Renal cortical epithelial cell (primary cell): ENCODE measurements at regions not wholly inside any gene's neighbourhood (a gene's known extent, or its start where the extent isn't known, plus 50 kb on each side); places are given as distances from the start of the nearest gene placed in this dataset.

Source experiments
- DNase-seq: peaks from one replicate; pipeline ENCODE4 v3.0.0-alpha.2; 2011; ENCODE audit warnings: low read depth

DNA sequence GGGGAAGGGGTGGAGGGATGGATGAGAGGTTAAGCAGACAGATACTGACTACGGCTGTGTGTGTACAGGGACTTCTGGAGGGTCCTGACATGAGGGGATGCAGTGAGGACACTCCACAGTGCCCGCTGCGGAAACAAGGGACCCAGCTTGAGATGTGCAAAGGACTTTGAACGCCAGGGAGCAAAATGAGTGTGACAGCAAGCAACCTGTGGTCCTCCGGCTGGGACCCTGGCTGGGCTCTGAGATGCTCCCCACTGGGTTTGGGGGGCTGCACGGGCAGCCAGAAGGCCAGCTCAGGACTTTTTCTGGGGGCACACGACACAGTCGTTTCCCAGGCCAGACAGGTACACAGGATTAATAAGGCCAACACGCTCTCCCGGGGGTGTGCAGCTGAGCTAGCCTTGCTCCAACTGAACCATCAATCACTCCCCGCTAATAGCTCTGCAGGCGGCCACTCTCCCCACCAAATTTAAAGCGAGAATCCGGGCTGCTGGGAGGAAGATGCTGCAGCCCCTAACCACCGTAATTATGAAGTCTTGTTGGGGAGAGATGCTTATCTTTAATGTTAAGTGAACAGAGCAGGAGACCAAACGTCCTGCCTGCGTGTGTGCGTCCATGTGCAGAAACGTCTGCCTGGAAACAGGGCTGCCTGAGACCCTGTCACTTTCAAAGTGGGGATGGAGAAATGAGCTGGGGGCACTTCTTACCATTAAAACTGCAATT lies 51.6 kb upstream of the DLK1 start:
- DNase-seq = no peak

DNA sequence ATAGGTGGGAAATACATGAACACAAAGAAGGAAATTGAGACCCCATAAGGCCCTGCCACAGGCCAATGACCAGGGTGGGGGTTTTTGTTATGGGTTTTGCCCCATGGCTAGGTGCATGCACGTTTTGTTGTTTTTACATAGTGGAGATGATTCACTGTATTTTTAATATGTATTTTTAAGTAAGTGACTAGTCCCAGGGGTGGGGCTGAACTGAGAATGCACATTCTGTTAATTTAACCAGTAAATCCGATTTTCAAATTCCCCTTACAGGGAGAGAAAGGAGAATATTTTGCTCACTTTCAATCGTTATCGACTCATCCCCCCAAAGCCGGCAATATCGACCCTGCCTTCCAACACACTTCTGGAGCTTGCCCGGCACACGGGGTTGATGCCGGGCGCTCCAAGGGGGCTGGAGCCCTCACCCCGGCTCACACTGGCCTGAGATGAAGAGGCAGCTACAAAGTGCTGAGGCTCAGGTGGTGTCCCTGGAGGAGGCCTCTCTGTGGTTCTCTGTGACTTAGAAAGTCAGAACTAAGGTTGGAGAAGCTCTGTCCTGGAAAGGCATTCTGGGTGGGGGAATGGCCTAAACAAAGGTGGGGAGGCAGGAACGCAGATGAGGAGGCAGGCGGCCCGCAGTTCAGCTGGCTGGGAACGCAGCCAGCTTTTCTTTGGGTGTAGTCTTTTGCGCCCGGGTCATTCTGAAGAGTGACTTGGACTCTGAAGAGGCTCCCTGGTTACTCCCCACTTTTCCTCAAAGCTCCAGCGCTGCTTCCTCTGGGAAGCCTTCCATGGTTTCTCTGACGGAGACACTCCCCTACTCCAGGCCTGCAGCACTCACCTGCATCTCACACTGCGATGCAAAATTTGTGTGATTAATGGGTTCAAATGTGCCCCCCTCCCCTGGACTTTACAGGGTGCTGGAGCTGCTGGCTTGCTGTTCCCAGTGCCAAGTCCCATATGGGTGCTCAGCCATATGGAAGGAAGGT lies 50.7 kb upstream of the DLK1 start:
- DNase-seq = no peak
